Endothelial cell of umbilical vein (primary cell): ENCODE measurements at regions not wholly inside any gene's neighbourhood (a gene's known extent, or its start where the extent isn't known, plus 50 kb on each side); places are given as distances from the start of the nearest gene placed in this dataset.

ENCODE experiments used
- BruUV-seq: library from RNA; stranded (reverse); fragments of 400-500 nt; replicated peaks from 2 replicates; lab custom pipeline; 2021; lab: Mats Ljungman, UMichigan
- CTCF ChIA-PET: fragments of 300-600, 350-600 bp; sonication (Branson Sonifier 250); formaldehyde crosslinking; loops from one replicate; lab custom pipeline; 2021; ENCODE audit warnings: antibody characterized with exemption, inconsistent platforms; lab: Charles Lee
- POLR2A ChIA-PET: fragments of 300-600, 350-600 bp; sonication (Branson Sonifier 250); formaldehyde crosslinking; loops from one replicate; lab custom pipeline; 2021; ENCODE audit warnings: antibody characterized with exemption, inconsistent platforms; lab: Charles Lee
- DNase-seq: peaks from one replicate; pipeline ENCODE4 v3.0.0-alpha.2; 2011; ENCODE audit warnings: low read depth, low spot score
- FAIRE-seq: peaks from 2 replicates; lab custom pipeline; 2011; peaks lifted over from hg19 to GRCh38; lab: Jason Lieb, UNC
- H2AFZ ChIP-seq: 2 replicates; pipeline ENCODE4 v1.6.0; 2012; ENCODE audit warnings: low read depth, low read length, control low read depth, inconsistent platforms
- H3K27ac ChIP-seq: 2 replicates; pipeline ENCODE4 v1.5.1; 2011; ENCODE audit warnings: low read depth, mild to moderate bottlenecking, control low read depth, low read length, moderate library complexity; ENCODE audit not compliant: insufficient read depth
- H3K27me3 ChIP-seq, 2 experiments: 2 replicates each; pipeline versions ENCODE4 v1.6.0 to v1.6.1; 2011; ENCODE audit warnings: low read length in 2 of 2, mixed read lengths in 1 of 2; ENCODE audit not compliant: control insufficient read depth in 2 of 2, insufficient read depth in 2 of 2
- H3K36me3 ChIP-seq, 2 experiments: 2 replicates in 1 of 2; 3 replicates in 1 of 2; pipeline ENCODE4 v1.5.1; 2011; ENCODE audit warnings: low read length in 2 of 2, mild to moderate bottlenecking in 1 of 2, moderate library complexity in 1 of 2; ENCODE audit not compliant: control insufficient read depth in 2 of 2, insufficient read depth in 2 of 2; ENCODE audit errors: extremely low read depth in 1 of 2
- H3K4me1 ChIP-seq: 3 replicates; pipeline ENCODE4 v1.5.1; 2011; ENCODE audit warnings: mild to moderate bottlenecking, low read length; ENCODE audit not compliant: control insufficient read depth, insufficient read depth; ENCODE audit errors: extremely low read depth
- H3K4me2 ChIP-seq: 2 replicates; pipeline ENCODE4 v1.6.1; 2011; ENCODE audit warnings: low read length, control low read depth, mixed read lengths; ENCODE audit not compliant: insufficient read depth
- H3K4me3 ChIP-seq, 3 experiments: fragments of 200-600 bp in 1 of 3; sonication (generic), shearing (Covaris generic) in 1 of 3; replicated peaks in 1 of 3; 2 replicates each; pipeline ENCODE4 v1.5.1; 2011 to 2016; ENCODE audit warnings: control low read depth in 3 of 3, low read length in 3 of 3, mild to moderate bottlenecking in 2 of 3, inconsistent platforms in 1 of 3, low read depth in 1 of 3, moderate library complexity in 1 of 3; ENCODE audit not compliant: insufficient read depth in 1 of 3
- H3K79me2 ChIP-seq: 2 replicates; pipeline ENCODE4 v1.6.0; 2012; ENCODE audit warnings: low read length, inconsistent platforms; ENCODE audit not compliant: control insufficient read depth, insufficient read depth
- H3K9ac ChIP-seq: replicated peaks from 2 replicates; pipeline ENCODE3; 2011; ENCODE audit warnings: low read length, control low read depth; ENCODE audit not compliant: insufficient read depth; ENCODE audit errors: extremely low read depth
- H3K9me1 ChIP-seq: replicated peaks from 3 replicates; pipeline ENCODE4 v1.6.0; 2011; ENCODE audit warnings: mild to moderate bottlenecking, low read length; ENCODE audit not compliant: control insufficient read depth, insufficient read depth; ENCODE audit errors: extremely low read depth
- H3K9me3 ChIP-seq: replicated peaks from 2 replicates; pipeline ENCODE4 v1.5.1; 2012; ENCODE audit warnings: low read length, inconsistent platforms; ENCODE audit not compliant: control insufficient read depth, insufficient read depth
- H4K20me1 ChIP-seq: replicated peaks from 2 replicates; pipeline ENCODE3; 2011; ENCODE audit warnings: mild to moderate bottlenecking, low read length; ENCODE audit not compliant: control insufficient read depth, insufficient read depth; ENCODE audit errors: extremely low read depth
- EZH2 ChIP-seq: IDR thresholded peaks from 2 replicates; pipeline ENCODE4 v1.6.1; 2012; ENCODE audit warnings: borderline replicate concordance, low read depth, mild to moderate bottlenecking, moderate library complexity, low read length, inconsistent platforms; ENCODE audit not compliant: severe bottlenecking
- FOS ChIP-seq: IDR thresholded peaks from 2 replicates; pipeline ENCODE4 v1.6.1; 2011; ENCODE audit warnings: mild to moderate bottlenecking, low read length, moderate library complexity, borderline replicate concordance; ENCODE audit not compliant: insufficient read depth
- GATA2 ChIP-seq: IDR thresholded peaks from 2 replicates; pipeline ENCODE4 v1.7.0; 2011; ENCODE audit warnings: low read depth, mild to moderate bottlenecking, moderate library complexity, mixed read lengths, low read length; ENCODE audit not compliant: insufficient read length, insufficient read depth
- JUN ChIP-seq: IDR thresholded peaks from 2 replicates; pipeline ENCODE4 v1.6.1; 2011; ENCODE audit warnings: borderline replicate concordance, low read depth; ENCODE audit not compliant: insufficient read length, insufficient read depth
- MYC ChIP-seq: IDR thresholded peaks from one replicate; pipeline ENCODE4 v1.6.1; 2011; ENCODE audit warnings: mild to moderate bottlenecking, low read depth, low read length
- POLR2A ChIP-seq: IDR thresholded peaks from 2 replicates; pipeline ENCODE4 v1.6.1; 2012; ENCODE audit warnings: low read depth, mild to moderate bottlenecking, control low read depth, low read length
- POLR2AphosphoS5 ChIP-seq: IDR thresholded peaks from 2 replicates; pipeline ENCODE4 v1.6.1; 2012; ENCODE audit warnings: low read depth, mild to moderate bottlenecking, control low read depth, low read length, moderate library complexity; ENCODE audit not compliant: insufficient read depth
- dilution Hi-C: fragments of 300-500 bp; cut with MboI; formaldehyde crosslinking; loops from one replicate; pipeline ENCODE4 v1.15.0; 2019; ENCODE audit warnings: low sequenced_read_pairs; ENCODE audit not compliant: extremely low pct_ligation_motif_present
- intact Hi-C: fragments of 100-400 bp; cut with micrococcal nuclease; formaldehyde crosslinking; loops from one replicate; pipeline ENCODE4 v1.10.0; 2022
- TF ChIP-seq, protein P1 (sequence below): IDR thresholded peaks from 2 replicates; pipeline ENCODE4 v1.6.1; 2011; ENCODE audit not compliant: insufficient read depth, insufficient read length
- TF ChIP-seq, protein P2 (sequence below), 2 donors: IDR thresholded peaks; 1 replicate in 1 of 2; 2 replicates in 1 of 2; pipeline ENCODE4 v1.5.1; 2011; ENCODE audit warnings: low read length in 2 of 2, mild to moderate bottlenecking in 2 of 2, moderate library complexity in 2 of 2, control low read depth in 1 of 2, inconsistent platforms in 1 of 2, low read depth in 1 of 2; ENCODE audit not compliant: insufficient read depth in 1 of 2; ENCODE audit errors: extremely low read depth in 1 of 2

DNA sequence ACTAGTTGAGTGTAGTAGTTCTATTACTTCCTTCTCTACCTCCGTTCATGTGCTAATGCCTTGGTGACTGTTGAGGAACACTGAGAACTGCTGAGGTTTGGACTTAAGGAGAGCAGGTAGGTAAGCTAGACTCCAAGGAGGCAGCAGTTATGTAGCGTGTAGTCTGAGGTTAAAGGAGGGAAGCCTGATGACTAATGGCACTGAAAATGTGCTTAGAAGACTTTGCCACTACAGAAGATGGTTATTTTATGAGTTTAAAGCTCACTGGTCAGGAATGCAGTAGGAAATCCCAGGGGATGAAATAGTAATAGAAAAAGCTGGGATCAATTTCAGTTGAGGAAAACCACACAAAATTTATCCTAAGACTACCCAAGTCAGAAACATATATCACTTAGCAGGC lies 1077.3 kb downstream of the RAPGEF2 start:
- dilution Hi-C loops (no loop called here), intact Hi-C loops (no loop called here)
- Histone ChIP-seq H3K27ac (no peak overlapping the region), H3K27me3 (no peaks in the 10 kb centered on the region), H3K4me3 (no peak overlapping the region), H3K79me2 (no peaks in the 10 kb centered on the region), H3K9me3 (no peaks in the 10 kb centered on the region), H3K36me3 (no peaks in the 10 kb centered on the region), H3K4me2 (no peak overlapping the region), H4K20me1 (no peaks in the 10 kb centered on the region), H2AFZ (no peak overlapping the region), H3K9ac (no peak overlapping the region), H3K9me1 (no peaks in the 10 kb centered on the region), H3K4me1 (no peaks in the 10 kb centered on the region)
- FAIRE-seq (no peak), DNase-seq (no peak)
- TF ChIP-seq MYC = no peak
- ChIA-PET CTCF (no interaction called here), POLR2A (no interaction called here)
- BruUV-seq = no TSS peak

DNA sequence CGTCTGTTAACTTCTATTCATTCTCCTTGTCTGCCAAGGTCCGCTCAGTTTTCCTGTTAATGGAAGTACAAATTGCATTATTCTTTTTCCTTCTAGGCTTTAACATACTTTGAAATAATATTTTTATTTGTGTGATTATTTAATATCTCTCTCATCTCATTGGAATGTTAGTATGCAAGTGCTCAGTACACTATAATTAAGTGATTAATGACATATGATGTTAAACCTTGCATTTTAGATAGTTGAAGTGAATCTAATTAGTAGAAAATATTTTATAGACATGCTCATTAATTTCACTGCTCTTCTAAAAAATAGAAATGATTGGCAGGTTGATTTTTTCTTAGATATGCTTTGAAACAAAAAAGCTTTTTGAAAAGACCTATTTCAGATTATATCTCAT lies 1079.8 kb downstream of the RAPGEF2 start:
- Histone ChIP-seq H3K4me3 (no peak overlapping the region), H3K9ac (no peak overlapping the region), H3K79me2 (no peaks in the 10 kb centered on the region), H3K4me1 (no peaks in the 10 kb centered on the region), H2AFZ (no peak overlapping the region), H3K27ac (no peak overlapping the region), H3K4me2 (no peak overlapping the region), H3K36me3 (no peaks in the 10 kb centered on the region), H3K9me3 (no peaks in the 10 kb centered on the region), H3K9me1 (no peaks in the 10 kb centered on the region), H4K20me1 (no peaks in the 10 kb centered on the region), H3K27me3 (no peaks in the 10 kb centered on the region)
- DNase-seq (no peak), FAIRE-seq (no peak)
- intact Hi-C loops = no loop called here
- CTCF ChIA-PET = no interaction called here
- BruUV-seq = no TSS peak
- dilution Hi-C loops = no loop called here
- TF ChIP-seq JUN = no peak
- TF ChIP-seq POLR2A = no peak
- no peak for TF ChIP-seq FOS
- TF ChIP-seq MYC = no peak
- no peak for TF ChIP-seq GATA2
- TF ChIP-seq, protein P1, sequence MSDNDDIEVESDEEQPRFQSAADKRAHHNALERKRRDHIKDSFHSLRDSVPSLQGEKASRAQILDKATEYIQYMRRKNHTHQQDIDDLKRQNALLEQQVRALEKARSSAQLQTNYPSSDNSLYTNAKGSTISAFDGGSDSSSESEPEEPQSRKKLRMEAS = no peak
- TF ChIP-seq POLR2AphosphoS5 = no peak
- no peak for TF ChIP-seq EZH2
- TF ChIP-seq, protein P2, sequence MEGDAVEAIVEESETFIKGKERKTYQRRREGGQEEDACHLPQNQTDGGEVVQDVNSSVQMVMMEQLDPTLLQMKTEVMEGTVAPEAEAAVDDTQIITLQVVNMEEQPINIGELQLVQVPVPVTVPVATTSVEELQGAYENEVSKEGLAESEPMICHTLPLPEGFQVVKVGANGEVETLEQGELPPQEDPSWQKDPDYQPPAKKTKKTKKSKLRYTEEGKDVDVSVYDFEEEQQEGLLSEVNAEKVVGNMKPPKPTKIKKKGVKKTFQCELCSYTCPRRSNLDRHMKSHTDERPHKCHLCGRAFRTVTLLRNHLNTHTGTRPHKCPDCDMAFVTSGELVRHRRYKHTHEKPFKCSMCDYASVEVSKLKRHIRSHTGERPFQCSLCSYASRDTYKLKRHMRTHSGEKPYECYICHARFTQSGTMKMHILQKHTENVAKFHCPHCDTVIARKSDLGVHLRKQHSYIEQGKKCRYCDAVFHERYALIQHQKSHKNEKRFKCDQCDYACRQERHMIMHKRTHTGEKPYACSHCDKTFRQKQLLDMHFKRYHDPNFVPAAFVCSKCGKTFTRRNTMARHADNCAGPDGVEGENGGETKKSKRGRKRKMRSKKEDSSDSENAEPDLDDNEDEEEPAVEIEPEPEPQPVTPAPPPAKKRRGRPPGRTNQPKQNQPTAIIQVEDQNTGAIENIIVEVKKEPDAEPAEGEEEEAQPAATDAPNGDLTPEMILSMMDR (IDR thresholded peaks at IDR 0.05; ENCODE audit: extremely low read depth in 1 of 2, insufficient read depth in 1 of 2, low read depth in 1 of 2, low read length in 2 of 2) = no peak
- POLR2A ChIA-PET = no interaction called here
